ENCODE measurements at regions not wholly inside any gene's neighbourhood (a gene's known extent, or its start where the extent isn't known, plus 50 kb on each side); places are given as distances from the start of the nearest gene placed in this dataset.
A peak's percentile ranks its signal among the peaks of the same experiment; 100 is the strongest.
"Not testable (repeated sequence)": the region's sequence is repeated elsewhere in the genome, so short reads cannot be mapped to it uniquely, and the experiment has no call there.

- no peak for DNase-seq (ENCODE audit: extremely low read depth, low read depth)
- TF ChIP-seq CTCF (IDR thresholded peaks at IDR 0.05; ENCODE audit: low read depth, low read length): no peak
Measured at GRCh38 chr6:54535568-54535967, 227.3 kb downstream of the TINAG start.

GRCh38 chr6:54541541-54541940 is 233.3 kb downstream of the TINAG start:
- no peak for TF ChIP-seq CTCF (IDR thresholded peaks at IDR 0.05; ENCODE audit: low read depth, low read length)
- no peak for DNase-seq (ENCODE audit: extremely low read depth, low read depth)

GRCh38 chr6:54559136-54559535 is 250.9 kb downstream of the TINAG start:
- TF ChIP-seq CTCF (IDR thresholded peaks at IDR 0.05; ENCODE audit: low read depth, low read length): no peak
- no peak for DNase-seq (ENCODE audit: extremely low read depth, low read depth)

- DNase-seq (ENCODE audit: extremely low read depth, low read depth): not testable (repeated sequence)
Measured at GRCh38 chr6:54564188-54564587, 255.9 kb downstream of the TINAG start.

GRCh38 chr6:54574671-54575070 is 266.4 kb downstream of the TINAG start:
- no peak for DNase-seq (ENCODE audit: extremely low read depth, low read depth)
- no peak for TF ChIP-seq CTCF (IDR thresholded peaks at IDR 0.05; ENCODE audit: low read depth, low read length)

- no peak for DNase-seq (ENCODE audit: extremely low read depth, low read depth)
- no peak for TF ChIP-seq CTCF (IDR thresholded peaks at IDR 0.05; ENCODE audit: low read depth, low read length)
Measured at GRCh38 chr6:54578261-54578660, 268.3 kb upstream of the FAM83B start.

- no peak for DNase-seq (ENCODE audit: extremely low read depth, low read depth)
- TF ChIP-seq CTCF (IDR thresholded peaks at IDR 0.05; ENCODE audit: low read depth, low read length): no peak
Measured at GRCh38 chr6:54579011-54579410, 267.6 kb upstream of the FAM83B start.

- no peak for TF ChIP-seq CTCF (IDR thresholded peaks at IDR 0.05; ENCODE audit: low read depth, low read length)
- peak; percentile 10 for DNase-seq (ENCODE audit: extremely low read depth, low read depth)
Measured at GRCh38 chr6:54586251-54586650, 260.3 kb upstream of the FAM83B start.
